GM12878 (cell line): ENCODE measurements at regions not wholly inside any gene's neighbourhood (a gene's known extent, or its start where the extent isn't known, plus 50 kb on each side); places are given as distances from the start of the nearest gene placed in this dataset.

Source experiments
- TF ChIP-seq, protein P1 (sequence below): IDR thresholded peaks from 2 replicates; pipeline ENCODE4 v1.6.1; 2012; ENCODE audit warnings: low read length, inconsistent platforms

DNA sequence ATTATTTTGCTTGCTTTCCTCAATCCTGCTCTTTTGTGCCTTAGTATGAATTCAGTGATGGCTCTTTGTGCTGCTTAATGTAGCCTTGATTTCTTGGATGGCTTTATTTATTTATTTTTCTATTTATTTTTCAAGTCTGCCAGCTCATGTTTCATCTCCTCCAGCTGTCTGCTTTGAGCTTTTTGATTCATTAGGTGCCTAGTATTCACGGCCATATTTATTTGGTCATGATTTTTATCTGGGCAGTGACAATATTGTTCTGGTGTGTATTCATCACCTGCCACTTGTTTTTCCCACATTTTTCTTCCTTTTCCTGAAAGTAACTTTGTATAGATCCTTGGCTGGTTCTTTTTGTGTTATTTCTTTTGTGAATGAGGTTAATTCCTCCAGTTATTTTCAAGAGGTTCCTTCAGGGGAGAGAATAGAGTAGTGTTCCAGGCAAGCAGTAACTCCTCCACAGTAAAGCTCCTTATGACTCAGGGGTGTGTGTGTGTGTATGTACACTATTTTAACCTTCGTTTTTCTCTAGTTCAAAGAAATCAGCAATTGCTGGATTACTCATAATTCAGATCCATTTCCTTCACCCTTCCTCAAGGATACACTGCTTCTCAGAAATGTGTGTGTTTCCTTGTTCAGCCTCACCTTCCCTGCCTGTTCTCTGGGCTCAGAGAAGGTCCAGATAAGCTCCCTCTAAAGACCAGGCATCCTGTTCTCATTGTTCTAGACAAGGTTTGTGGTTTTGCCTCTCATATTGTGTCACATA lies 51.6 kb upstream of the PMCH start (continued):
- TF ChIP-seq, protein P1, sequence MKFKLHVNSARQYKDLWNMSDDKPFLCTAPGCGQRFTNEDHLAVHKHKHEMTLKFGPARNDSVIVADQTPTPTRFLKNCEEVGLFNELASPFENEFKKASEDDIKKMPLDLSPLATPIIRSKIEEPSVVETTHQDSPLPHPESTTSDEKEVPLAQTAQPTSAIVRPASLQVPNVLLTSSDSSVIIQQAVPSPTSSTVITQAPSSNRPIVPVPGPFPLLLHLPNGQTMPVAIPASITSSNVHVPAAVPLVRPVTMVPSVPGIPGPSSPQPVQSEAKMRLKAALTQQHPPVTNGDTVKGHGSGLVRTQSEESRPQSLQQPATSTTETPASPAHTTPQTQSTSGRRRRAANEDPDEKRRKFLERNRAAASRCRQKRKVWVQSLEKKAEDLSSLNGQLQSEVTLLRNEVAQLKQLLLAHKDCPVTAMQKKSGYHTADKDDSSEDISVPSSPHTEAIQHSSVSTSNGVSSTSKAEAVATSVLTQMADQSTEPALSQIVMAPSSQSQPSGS: no peak
